Stimulated activated CD4-positive, alpha-beta T cell treated with anti-CD3 and anti-CD28 coated beads, Interleukin-1b, Interleukin-23, amount 100 ng/mL, for 1 hour (primary cell): ENCODE measurements at regions not wholly inside any gene's neighbourhood (a gene's known extent, or its start where the extent isn't known, plus 50 kb on each side); places are given as distances from the start of the nearest gene placed in this dataset.
A peak's percentile ranks its signal among the peaks of the same experiment; 100 is the strongest.

Experiments
- DNase-seq, 2 donors: peaks; one replicate each; pipeline ENCODE4 v3.0.0-alpha.2; 2020; ENCODE audit warnings: low read depth in 2 of 2

- no peak for DNase-seq
Observed at GRCh38 chr12:107891967-107892366, 117.5 kb downstream of the ASCL4 start.

- DNase-seq: no peak
Observed at GRCh38 chr12:107894589-107894988, 120.1 kb downstream of the ASCL4 start.

DNA sequence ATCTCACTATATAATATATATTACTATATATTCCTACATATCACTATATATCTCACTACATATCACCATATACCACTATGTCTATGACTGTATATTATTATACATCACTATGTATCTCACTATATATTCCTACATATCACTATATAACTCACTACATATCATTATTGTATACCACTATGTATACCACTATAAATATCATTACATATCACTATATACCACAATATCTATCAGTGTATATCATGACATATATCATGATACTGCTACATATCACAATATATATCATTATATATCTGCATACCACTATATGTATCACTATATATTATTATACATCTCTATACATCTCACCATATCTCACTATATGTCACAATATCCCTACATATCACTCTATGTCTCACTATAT is 121.5 kb downstream of the ASCL4 start:
- no peak for DNase-seq

GRCh38 chr12:107900588-107900987 is 126.1 kb downstream of the ASCL4 start:
- DNase-seq: no peak

GRCh38 chr12:107903341-107904061 is 129.0 kb downstream of the ASCL4 start:
- DNase-seq: no peak

DNA sequence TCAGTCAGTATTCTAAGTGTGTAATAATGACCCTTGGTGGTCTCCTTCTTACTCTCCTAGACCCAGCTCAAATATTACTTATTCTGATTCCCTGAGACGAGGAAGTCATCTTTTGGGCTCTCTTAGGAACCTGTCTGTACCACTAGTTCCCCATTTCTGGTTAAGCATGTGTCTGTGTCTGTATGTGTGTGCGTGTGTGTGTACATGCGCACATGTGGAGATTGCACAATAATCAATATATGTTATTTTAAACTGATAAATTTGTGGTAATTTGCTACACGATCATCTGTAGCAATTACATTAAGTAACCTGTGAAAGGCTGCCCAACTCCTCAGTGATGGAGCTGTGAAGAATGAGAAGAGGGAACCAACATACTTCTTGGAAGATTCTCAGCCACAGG is 132.2 kb downstream of the ASCL4 start:
- no peak for DNase-seq

GRCh38 chr12:107912421-107913004 is 138.0 kb downstream of the ASCL4 start:
- peak; percentile 7 to 22 for DNase-seq

- no peak for DNase-seq
Observed at GRCh38 chr12:107914460-107914977, 140.0 kb downstream of the ASCL4 start.

DNA sequence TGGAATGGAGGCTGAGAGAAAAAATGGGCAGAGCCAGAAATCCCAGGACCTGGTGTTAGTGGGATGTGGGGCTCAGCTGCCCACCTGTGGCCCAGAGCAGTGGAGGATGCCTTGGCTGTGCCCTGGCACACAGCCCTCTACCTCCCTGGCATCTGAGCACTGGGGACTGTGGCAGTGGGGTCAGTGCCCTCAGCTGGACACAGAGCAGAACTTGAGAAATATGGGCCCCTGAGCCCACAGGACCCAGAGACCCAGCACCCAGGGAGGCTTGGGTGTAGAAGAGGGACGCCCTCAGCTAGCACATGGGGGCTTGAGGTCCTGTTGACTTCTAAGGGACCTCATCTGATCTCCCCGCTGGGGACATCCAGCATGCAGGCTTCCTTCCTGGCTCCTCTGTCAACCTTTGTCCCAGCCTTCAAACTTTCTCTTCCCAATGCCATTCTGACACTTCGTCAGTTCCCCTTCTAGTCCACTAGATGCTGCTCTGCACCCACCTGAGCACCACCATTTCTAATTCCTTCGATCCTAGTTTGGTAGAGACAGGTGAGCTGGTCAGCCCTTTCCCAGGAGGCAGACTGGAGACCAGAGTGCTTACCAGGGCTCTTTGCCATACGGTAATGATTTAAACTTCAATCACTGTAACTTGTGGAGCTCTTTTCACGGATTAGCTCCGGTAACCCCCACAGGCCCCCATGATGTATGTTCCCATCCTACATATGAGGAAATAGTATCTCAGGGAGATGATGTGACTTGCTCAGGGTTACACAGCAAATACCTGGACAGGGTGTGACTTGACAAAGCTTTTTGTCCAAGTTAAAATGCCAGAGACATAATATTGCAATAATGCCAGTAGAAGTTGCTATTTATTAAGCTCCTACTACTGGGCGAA is 143.7 kb downstream of the ASCL4 start:
- no peak for DNase-seq

- DNase-seq: no peak
Observed at GRCh38 chr12:107921062-107921461, 146.6 kb downstream of the ASCL4 start.

DNA sequence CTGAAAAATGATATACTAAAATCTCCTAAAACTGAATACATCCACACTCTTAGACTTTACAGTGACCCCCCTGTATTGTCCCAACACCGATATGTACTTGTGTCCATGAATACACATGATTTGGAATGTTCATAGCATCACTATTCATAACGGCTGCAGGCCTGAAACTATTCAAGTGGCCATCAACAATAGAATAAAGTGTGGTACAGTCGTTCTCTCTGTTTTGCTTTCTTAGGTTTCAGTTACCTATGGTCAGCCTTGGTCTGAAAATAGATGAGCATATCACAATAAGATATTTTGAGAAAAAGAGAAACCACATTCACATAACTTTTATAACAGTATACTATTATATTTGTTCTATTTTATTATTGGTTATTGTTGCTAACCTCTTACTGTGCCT is 150.6 kb downstream of the ASCL4 start:
- DNase-seq: no peak

GRCh38 chr12:107929436-107929835 is 154.9 kb downstream of the ASCL4 start:
- DNase-seq: no peak

- DNase-seq: no peak
Observed at GRCh38 chr12:107931761-107932160, 157.3 kb downstream of the ASCL4 start.

DNA sequence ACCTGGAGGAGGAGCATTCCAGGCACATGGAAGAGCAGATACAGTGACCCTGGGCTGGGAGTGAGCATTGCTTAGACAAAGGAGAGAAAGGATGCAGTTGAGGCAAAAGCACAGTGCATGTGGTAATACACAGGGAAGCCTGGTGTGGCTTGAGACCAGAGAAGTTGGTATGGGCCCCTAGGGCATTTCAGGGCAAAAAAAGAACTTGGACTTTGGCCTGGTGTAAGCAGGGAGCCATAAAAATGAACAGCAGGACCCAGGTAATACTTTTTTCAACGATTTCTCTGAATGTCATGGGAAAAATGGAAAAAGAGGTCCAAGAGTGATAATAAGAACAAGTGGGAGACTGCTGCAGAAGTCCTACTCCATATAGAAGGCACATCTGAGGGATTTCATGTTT is 163.9 kb downstream of the ASCL4 start:
- DNase-seq: no peak

- no peak for DNase-seq
Observed at GRCh38 chr12:107948391-107948945, 174.0 kb downstream of the ASCL4 start.

- no peak for DNase-seq
Observed at GRCh38 chr12:107951024-107951423, 176.5 kb downstream of the ASCL4 start.

- no peak for DNase-seq
Observed at GRCh38 chr12:107955966-107956643, 173.0 kb upstream of the WSCD2 start.

DNA sequence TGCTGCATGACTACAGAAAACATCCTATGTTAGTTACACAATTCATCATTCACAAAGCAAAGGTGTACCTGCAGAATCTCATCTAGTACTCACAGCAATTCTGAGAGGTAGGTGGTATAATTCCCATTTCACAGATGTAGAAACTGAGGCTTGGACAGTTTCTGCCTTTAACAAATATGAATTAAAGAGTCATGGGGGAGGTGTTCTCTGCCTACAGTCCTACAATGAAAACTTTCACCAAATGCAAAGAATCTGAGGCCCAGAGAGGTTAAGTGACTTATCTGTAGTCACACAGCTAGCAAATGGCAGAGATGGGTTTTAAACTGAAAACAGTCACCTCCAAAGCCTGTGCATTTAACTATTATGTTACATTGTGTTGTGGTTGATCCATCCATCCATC is 171.6 kb upstream of the WSCD2 start:
- DNase-seq: no peak

DNA sequence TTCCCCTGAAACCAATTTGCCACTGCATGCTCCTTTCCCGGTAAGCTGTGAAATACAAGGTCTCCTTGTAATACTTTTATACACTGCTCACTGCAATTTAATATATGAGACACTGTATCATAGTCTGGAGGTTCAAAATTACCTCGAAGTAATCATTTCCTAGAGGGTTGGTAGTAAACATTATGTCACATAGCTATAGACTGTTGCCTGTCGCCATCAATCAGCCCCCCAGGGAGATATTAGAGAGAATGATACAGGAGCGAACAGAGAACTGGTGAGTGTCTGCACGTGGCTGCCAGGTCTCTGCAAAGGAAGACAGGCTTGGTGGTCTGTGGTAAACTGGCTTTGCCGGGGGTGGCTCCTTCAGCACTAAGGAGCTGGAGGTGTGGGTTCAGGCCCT is 165.5 kb upstream of the WSCD2 start:
- no peak for DNase-seq

DNA sequence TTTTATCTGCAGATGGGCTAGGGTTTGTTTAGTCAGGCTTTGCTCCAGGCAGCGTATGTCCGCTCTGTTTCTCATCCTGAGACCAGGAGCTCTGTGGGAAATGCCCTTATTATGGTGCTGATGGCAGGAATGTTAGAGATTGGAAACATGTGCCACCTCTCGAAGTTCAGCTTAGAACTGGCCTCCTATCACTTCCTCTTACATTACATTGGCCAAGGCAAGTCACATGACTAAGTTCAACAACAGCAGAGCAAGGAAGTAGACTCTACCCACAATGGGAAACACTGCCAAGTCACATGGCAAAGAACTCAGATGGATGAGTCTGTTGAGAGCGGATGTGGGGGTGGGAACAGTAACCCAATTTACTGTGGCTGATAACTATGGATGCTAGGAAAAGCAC is 161.9 kb upstream of the WSCD2 start:
- DNase-seq: no peak

DNA sequence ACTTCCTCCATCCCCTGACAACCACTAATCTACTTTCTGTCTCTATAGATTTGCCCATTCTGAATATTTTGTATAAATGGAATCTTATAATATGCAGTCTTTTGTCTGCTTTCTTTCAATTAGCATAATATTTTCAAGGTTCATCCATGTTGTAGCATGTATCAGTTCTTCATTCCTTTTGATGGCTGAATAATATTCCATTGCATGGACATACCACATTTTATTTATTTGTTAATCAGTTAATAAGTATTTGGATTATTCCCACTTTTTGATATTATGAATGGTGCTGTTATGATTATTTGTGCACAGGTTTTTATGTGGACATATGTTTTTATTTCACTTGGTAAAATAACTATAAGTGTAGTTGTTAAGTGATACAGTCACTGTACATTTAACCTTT is 155.1 kb upstream of the WSCD2 start:
- DNase-seq: no peak

- no peak for DNase-seq
Observed at GRCh38 chr12:107976331-107976730, 152.8 kb upstream of the WSCD2 start.
